Liver (tissue), 8 donors: ENCODE measurements at regions not wholly inside any gene's neighbourhood (a gene's known extent, or its start where the extent isn't known, plus 50 kb on each side); places are given as distances from the start of the nearest gene placed in this dataset.

Experiments used
- DNase-seq: peaks from one replicate; pipeline ENCODE4 v3.0.0-alpha.2; 2017; ENCODE audit warnings: low spot score
- H3K27ac ChIP-seq, 2 donors: one replicate each; pipeline ENCODE4 v1.7.0; 2013; ENCODE audit warnings: inconsistent platforms in 2 of 2, low read length in 2 of 2, control low read depth in 1 of 2, low read depth in 1 of 2, mild to moderate bottlenecking in 1 of 2
- H3K27me3 ChIP-seq, 4 donors: one replicate each; pipeline versions ENCODE4 v1.6.1 to v1.7.0; 2013; ENCODE audit warnings: low read length in 3 of 4, inconsistent platforms in 1 of 4, mild to moderate bottlenecking in 1 of 4, moderate library complexity in 1 of 4; ENCODE audit not compliant: control insufficient read depth in 4 of 4, insufficient read depth in 4 of 4
- H3K36me3 ChIP-seq, 4 donors: one replicate each; pipeline versions ENCODE4 v1.6.1 to v1.7.0; 2013; ENCODE audit warnings: low read length in 3 of 4, mild to moderate bottlenecking in 3 of 4, low read depth in 1 of 4, moderate library complexity in 1 of 4; ENCODE audit not compliant: control insufficient read depth in 4 of 4, insufficient read depth in 3 of 4
- H3K4me1 ChIP-seq, 4 donors: one replicate each; pipeline versions ENCODE4 v1.6.1 to v1.7.0; 2013; ENCODE audit warnings: low read length in 3 of 4, mild to moderate bottlenecking in 3 of 4, moderate library complexity in 1 of 4; ENCODE audit not compliant: control insufficient read depth in 4 of 4, insufficient read depth in 4 of 4
- H3K4me3 ChIP-seq, 3 donors: one replicate each; pipeline versions ENCODE4 v1.6.1 to v1.7.0; 2013; ENCODE audit warnings: low read length in 3 of 3, control low read depth in 1 of 3, low read depth in 1 of 3, mild to moderate bottlenecking in 1 of 3
- H3K9ac ChIP-seq, 2 donors: one replicate each; pipeline ENCODE4 v1.7.0; 2013; ENCODE audit warnings: low read length in 2 of 2, mild to moderate bottlenecking in 2 of 2, moderate library complexity in 2 of 2, control low read depth in 1 of 2, low read depth in 1 of 2
- H3K9me3 ChIP-seq, 4 donors: one replicate each; pipeline versions ENCODE4 v1.6.1 to v1.7.0; 2013; ENCODE audit warnings: low read length in 3 of 4; ENCODE audit not compliant: control insufficient read depth in 4 of 4
- ATF3 ChIP-seq: IDR thresholded peaks from 2 replicates; pipeline ENCODE4 v1.6.1; 2016; ENCODE audit warnings: antibody characterized with exemption
- CTCF ChIP-seq: fragments of 150-350 bp; IDR thresholded peaks from 2 replicates; pipeline ENCODE4 v1.5.1; 2017; ENCODE audit warnings: improper control_type of control experiment, low read depth, low read length; ENCODE audit not compliant: missing input control
- EGR1 ChIP-seq, 2 donors: IDR thresholded peaks; 2 replicates each; pipeline ENCODE4 v1.6.1; 2016 to 2018; ENCODE audit warnings: antibody characterized with exemption in 2 of 2, low read depth in 2 of 2
- FOXA1 ChIP-seq: IDR thresholded peaks from 2 replicates; pipeline ENCODE4 v1.6.1; 2016; ENCODE audit warnings: antibody characterized with exemption
- FOXA2 ChIP-seq: IDR thresholded peaks from 2 replicates; pipeline ENCODE4 v1.6.1; 2016; ENCODE audit warnings: antibody characterized with exemption
- GABPA ChIP-seq, 2 donors: IDR thresholded peaks in 1 of 2; conservative IDR thresholded peaks in 1 of 2; 2 replicates each; pipeline ENCODE4 v1.6.1; 2016; ENCODE audit warnings: antibody characterized with exemption in 2 of 2, mild to moderate bottlenecking in 1 of 2, moderate library complexity in 1 of 2
- HNF4A ChIP-seq, 2 donors: conservative IDR thresholded peaks; 2 replicates each; pipeline ENCODE4 v1.6.1; 2016; ENCODE audit warnings: antibody characterized with exemption in 2 of 2, mild to moderate bottlenecking in 2 of 2
- HNF4G ChIP-seq: IDR thresholded peaks from 2 replicates; pipeline ENCODE4 v1.6.1; 2016; ENCODE audit warnings: antibody characterized with exemption
- JUND ChIP-seq, 2 donors: IDR thresholded peaks; 2 replicates each; pipeline ENCODE4 v1.6.1; 2016; ENCODE audit warnings: antibody characterized with exemption in 2 of 2
- MAX ChIP-seq: IDR thresholded peaks from 2 replicates; pipeline ENCODE4 v1.6.1; 2016; ENCODE audit warnings: antibody characterized with exemption
- NR2F2 ChIP-seq: IDR thresholded peaks from 2 replicates; pipeline ENCODE4 v1.6.1; 2016; ENCODE audit warnings: antibody characterized with exemption
- RAD21 ChIP-seq, 2 donors: IDR thresholded peaks; 2 replicates each; pipeline ENCODE4 v1.6.1; 2016; ENCODE audit warnings: antibody characterized with exemption in 2 of 2, mild to moderate bottlenecking in 2 of 2
- REST ChIP-seq: IDR thresholded peaks from 2 replicates; pipeline ENCODE4 v1.6.1; 2016; ENCODE audit warnings: antibody characterized with exemption, mild to moderate bottlenecking
- RXRA ChIP-seq, 2 donors: IDR thresholded peaks; 2 replicates each; pipeline ENCODE4 v1.6.1; 2017 to 2018; ENCODE audit warnings: antibody characterized with exemption in 2 of 2, mild to moderate bottlenecking in 1 of 2
- SP1 ChIP-seq: IDR thresholded peaks from 2 replicates; pipeline ENCODE4 v1.6.1; 2018; ENCODE audit warnings: antibody characterized with exemption, mild to moderate bottlenecking
- TAF1 ChIP-seq: conservative IDR thresholded peaks from 2 replicates; pipeline ENCODE4 v1.6.1; 2016; ENCODE audit warnings: antibody characterized with exemption, mild to moderate bottlenecking
- YY1 ChIP-seq: IDR thresholded peaks from 2 replicates; pipeline ENCODE4 v1.6.1; 2016; ENCODE audit warnings: antibody characterized with exemption, mild to moderate bottlenecking
- ZBTB33 ChIP-seq: IDR thresholded peaks from 2 replicates; pipeline ENCODE4 v1.6.1; 2016; ENCODE audit warnings: antibody characterized with exemption
- WGBS: extraction: QIAGEN DNeasy Blood & Tissue Kit; methylation state at CpG from one replicate; pipeline ENCODE4 v1.1.7; 2013; 5-methylcytosine and 5-hydroxymethylcytosine counted together
- donor health status: healthy.
- donor health status: healthy.
- donor health status: healthy.
- donor health status: healthy.
- donor health status: healthy.

- Histone ChIP-seq H3K4me1 (no peaks in the 10 kb centered on the region), H3K4me3 (no peak overlapping the region), H3K9me3 (no peaks in the 10 kb centered on the region), H3K27me3 (no peaks in the 10 kb centered on the region), H3K9ac (no peak overlapping the region), H3K36me3 (no peaks in the 10 kb centered on the region), H3K27ac (no peak overlapping the region)
- no peak for DNase-seq
- 49% methylated on average over 2 of the region's 2 CpGs for WGBS
- TF ChIP-seq RAD21 (IDR thresholded peaks at IDR 0.05) = no peak
- no peak for TF ChIP-seq JUND (IDR thresholded peaks at IDR 0.05)
- TF ChIP-seq MAX = no peak
- TF ChIP-seq FOXA1 = no peak
- no peak for TF ChIP-seq YY1
- no peak for TF ChIP-seq FOXA2
- no peak for TF ChIP-seq ATF3
- TF ChIP-seq NR2F2 = no peak
- no peak for TF ChIP-seq HNF4A (conservative IDR thresholded peaks at IDR 0.05)
- TF ChIP-seq GABPA (IDR thresholded peaks at IDR 0.05 in 1 of 2, conservative IDR thresholded peaks at IDR 0.05 in 1 of 2) = no peak
- no peak for TF ChIP-seq HNF4G
- no peak for TF ChIP-seq CTCF
- TF ChIP-seq REST = no peak
- TF ChIP-seq RXRA (IDR thresholded peaks at IDR 0.05) = no peak
- no peak for TF ChIP-seq ZBTB33
- TF ChIP-seq EGR1 (IDR thresholded peaks at IDR 0.05; ENCODE audit: low read depth in 2 of 2) = no peak
- TF ChIP-seq SP1 = no peak
- TF ChIP-seq TAF1 = no peak
Observed at GRCh38 chr14:26143057-26143456, 454.8 kb downstream of the NOVA1 start.
